Kidney capillary endothelial cell (primary cell): ENCODE measurements at regions not wholly inside any gene's neighbourhood (a gene's known extent, or its start where the extent isn't known, plus 50 kb on each side); places are given as distances from the start of the nearest gene placed in this dataset.
"Not testable (repeated sequence)": the region's sequence is repeated elsewhere in the genome, so short reads cannot be mapped to it uniquely, and the experiment has no call there.

Source experiments
- DNase-seq: peaks from one replicate; pipeline ENCODE4 v3.0.0-alpha.2; 2018; ENCODE audit warnings: low spot score

DNA sequence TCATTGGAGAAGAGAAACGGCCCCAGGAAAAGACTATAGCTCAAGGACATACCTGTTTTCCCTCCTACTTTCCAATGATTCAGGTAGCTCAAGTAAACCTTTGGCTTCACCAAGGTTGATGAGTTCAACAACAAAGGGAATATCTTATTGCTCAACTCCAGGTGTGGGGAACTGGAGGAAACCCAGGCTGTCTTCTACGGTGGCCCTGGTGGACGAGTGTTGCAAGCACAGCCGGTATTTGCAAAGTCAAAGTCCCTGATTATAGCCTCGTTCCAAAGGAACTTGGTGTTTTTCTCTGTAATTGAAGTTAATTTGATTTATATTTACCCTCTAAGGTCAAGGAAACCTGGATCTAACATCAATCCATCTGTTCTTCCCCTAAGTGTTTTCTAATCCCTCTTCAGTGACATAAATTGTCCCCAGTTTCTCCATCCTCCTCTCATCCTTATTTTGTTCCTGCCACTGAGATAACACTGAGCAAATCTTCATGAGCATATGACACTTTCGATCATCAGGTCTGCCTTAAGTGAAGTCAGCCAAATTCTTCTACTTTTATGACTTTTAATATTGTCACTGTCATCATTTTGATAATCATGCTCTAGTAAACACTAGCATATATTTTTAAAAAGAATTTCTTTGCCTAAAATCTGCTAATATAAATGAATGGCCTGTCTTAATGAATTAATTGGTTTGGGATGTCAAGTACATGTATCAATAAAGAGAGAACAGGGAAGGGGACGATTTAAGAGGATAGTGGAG lies 174.6 kb upstream of the TBX3 start:
- no peak for DNase-seq

DNA sequence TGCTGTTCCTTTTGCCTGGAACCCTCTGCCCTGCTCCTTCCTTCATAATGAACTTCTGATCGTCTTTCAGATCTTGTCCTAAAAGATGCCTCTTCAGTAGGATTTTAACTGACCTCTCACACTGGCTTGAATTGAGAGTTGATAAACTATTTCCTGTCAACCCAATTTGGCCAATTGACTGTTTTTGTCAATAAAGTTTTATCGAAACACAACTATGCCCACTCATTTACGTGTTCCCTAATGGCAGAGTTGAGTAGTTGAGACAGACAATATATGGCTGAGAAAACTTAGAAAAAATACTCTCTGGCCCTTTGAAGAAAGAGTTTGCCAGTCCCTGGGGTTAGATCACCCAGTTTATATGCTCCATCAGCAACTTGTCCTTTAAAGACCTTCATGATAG lies 171.7 kb upstream of the TBX3 start:
- DNase-seq = no peak

DNA sequence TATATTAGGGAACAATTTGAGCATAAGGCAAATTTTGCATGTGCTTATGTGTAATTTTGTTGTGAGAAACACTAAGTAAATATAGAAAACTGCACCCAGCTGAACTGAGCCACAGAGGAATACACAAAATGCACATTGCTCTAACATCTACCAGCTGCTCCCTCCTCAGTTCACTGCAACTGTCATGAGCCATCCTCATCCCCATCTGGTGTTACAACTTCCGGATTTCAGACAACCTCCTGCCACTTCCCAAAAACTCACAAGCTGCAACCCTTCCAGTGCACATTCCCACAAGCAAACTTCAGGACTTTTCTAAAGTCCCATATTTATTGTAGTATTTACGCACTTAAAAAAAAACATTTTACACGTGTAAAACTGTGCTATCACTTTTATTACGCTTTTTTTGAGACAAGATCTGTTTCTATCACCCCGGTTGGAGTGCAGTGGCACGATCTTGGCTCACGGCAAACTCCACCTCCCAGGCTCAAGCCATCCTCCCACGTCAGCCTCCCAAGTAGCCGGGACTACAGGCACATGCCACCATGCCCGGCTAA lies 169.1 kb upstream of the TBX3 start:
- no peak for DNase-seq

DNA sequence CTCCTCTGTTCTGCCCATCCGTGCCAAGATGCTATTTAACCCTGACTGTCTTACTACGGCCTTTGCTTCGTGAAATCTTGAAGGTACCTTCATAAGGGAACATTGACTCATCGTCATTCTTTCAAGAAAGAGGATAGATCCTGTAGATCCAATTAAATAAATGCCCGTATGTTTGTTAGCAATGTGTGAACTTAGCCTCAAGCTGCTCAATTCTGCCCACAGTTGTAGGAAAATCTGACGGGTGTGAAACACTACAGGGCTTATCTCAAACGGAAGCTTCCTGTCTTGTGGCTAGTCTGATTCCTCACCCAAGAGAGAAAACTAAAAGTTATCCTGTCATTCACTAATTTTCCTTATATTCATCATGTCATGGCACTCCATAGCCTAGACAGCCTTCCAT lies 168.0 kb upstream of the TBX3 start:
- no peak for DNase-seq

DNA sequence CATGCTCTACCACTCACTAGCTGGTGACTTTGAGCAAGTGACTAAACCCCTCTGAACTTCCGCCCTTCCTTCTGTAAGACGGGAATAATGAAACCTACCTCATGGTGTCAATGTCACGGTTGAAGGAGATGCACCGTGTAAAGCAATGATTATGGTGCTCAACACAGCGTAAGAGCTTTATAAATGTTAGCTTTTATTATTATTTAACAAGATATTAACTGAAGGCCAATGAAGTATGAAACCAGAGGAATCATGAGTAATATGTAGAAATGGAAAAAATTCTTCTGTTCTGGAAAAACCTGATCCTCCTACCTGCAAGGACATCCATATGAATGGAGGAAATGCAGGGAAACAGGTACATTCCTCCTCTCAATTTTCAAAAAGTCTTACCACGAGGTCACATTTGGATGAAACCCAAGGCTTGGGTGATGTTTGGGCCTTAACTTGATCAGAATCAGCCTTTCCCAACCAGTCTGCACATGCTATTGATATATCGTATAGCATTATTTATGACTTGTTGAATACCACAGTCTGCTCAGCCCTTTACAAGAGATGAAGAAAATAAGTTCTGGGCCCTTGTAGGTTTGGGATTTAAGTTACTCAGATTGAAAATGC lies 166.8 kb upstream of the TBX3 start:
- DNase-seq = no peak

DNA sequence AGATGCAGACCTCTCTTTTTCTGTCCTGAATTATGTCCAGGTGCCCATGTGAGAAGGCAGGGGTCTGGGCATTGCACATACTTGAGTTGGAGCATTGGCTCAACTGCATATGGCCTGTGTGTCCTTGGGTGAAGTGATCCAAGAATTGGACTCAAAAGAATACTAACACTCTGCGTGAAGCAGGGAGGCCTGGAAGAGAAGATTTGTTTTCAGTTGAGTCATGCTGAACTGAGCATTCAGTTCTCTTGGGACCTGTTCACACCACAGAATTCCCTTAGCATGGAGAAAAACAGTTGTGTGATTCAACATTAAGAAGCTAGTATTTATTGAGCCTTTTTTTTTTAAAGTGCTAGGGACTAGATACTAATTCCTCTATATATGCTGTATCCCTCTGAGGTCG lies 164.7 kb upstream of the TBX3 start:
- no peak for DNase-seq

DNA sequence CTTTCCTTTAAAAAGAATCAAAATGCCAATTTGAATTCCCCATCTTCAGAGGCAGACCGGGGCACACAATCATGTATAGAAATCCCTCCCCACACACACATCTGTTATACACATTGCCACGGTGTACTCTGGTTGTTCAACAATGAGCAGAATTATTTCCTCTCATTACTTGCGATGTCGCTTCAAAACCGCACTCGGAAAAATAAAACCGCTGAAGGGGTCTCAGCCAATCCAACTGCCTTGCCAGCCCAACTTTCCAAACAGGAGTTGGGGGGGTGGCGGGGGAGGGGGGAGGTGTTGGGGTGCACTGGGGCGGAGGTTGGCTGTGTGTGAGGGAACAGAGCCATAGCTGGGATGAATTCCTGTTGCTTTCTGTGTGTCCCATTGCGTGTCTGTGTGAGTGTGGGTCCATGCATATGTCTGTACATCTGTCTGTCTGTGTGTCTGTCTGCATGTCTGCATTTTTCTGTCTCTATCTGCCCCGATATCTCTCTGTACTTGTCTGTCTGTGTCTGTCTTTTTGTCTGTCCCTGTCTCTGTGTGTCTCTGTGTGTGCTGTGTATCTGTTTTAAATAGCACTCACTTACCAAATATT lies 163.6 kb upstream of the TBX3 start:
- DNase-seq = no peak

DNA sequence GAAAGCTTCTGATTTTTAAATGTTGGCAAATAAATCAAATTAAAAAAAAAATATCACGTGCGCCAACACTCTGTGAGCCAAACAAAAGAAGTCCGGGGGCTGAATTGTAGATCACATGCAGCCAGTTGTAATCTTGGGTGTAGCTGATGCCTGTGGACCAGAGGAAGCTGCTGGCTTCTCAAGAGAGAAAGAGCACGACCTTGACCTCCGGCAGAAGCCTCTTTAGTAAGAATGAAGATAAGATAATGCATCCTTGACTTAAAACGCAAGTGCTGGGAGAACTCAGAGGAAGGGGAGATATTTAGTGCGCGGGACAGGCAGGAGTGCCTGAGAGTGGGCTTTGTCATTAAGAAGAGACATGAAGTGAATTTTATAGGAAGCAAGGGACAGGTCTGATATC lies 162.8 kb upstream of the TBX3 start:
- no peak for DNase-seq

DNA sequence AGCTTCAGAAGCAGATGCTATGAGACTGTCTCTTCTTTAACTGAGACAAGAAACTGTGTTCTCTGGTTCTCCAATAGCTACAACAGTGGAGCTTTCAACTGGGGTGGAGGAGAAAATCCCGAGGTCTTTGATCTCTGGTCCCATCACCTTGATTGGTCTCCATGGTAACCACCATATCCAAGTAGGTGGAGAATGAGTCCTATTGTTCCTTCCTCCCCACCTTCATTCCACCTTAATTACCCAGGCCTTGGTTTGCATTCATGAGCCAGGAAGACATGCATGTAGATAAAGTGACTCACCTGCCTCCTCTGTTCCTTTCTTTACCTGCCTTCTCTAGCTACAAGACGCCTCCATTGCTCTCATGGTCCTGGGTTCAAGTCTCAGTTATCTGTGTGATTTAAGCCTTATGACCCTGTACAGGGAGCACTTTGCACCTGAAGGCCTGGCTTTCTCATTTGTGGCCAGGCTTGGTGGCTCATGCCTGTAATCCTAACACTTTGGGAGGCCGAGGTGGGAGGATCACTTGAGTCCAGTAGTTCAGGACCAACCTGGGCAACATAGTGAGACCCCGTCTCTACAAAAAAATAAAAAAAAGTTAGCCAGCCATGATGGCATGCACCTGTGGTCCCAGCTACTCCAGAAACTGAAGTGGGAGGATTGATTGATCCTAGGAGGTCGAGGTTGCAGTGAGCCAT lies 157.7 kb upstream of the TBX3 start:
- no peak for DNase-seq

DNA sequence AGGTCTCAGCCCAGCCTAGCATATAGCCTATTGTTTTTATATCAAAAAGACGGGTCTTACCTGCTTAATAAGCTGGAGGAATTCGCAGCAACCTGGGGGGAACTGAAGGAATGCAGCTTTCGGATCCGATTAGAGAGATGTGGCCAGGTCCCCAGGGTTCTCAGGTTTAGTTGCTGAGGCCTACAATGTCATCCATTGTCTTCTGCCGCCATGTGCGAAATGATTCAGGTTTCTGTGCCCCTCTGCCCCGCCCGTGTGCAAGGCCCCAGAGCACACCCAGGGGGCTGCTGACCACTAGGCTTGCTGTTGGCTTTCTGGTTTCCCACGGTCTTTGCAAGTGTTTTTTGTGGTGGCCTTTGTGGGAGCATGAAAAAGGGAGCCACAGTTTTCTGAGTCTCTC lies 154.5 kb upstream of the TBX3 start:
- DNase-seq = no peak

DNA sequence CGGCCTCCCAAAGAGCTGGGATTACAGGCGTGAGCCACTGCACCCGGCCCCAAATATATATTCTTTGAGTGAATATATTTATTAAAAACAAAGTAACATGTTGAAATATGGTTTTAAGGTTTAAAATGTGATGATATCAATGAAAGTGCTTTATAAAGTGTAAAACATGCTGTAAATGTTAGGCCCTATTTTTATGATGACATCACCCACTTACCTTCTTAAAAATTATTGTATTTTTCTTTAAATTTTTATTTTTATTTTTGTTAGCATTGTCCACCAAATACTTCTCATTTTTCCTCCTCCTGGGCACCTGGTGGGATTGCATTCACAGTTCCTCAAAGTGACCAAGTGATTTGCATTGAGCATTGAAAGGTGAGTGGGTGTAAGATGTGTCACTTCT lies 152.6 kb upstream of the TBX3 start:
- DNase-seq = no peak

DNA sequence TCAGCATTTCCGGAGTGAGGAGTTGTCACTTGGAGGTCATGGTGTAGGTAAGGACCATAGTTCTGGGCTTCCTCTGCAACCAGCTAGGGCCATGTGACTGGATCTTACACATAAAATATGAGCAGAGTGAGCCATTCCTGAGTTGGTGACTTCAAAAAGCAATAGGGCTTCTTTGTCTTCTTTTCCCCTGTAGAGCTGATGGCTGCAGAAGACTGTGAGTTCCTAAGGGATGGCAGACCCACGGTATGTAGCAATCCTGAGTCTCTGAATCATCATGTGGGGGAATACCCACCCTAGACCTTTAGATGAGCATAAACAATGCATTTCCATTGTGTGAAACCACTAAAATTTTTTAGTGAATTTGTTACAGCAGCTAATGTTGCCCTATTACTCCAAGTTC lies 151.1 kb upstream of the TBX3 start:
- no peak for DNase-seq

DNA sequence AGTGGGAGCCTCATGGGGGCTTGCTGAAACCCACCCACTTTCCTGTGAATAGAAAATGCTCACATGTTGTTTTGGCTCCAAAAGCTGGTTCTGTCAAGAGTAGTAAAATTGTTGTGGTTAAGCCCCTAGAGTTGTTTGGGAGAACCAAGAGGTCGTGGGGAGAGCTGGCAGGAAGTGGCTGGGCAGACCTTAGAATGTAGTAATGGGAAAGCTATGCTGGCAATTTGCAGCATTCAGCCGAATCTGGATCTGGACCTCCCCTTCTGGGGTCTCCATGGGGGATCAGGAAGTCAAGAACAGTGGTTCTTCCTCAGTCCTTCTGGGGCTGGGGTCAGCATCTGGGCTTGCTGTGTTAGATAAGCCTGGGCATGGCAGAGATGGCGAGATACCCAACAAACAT lies 150.6 kb upstream of the TBX3 start:
- DNase-seq = no peak

DNA sequence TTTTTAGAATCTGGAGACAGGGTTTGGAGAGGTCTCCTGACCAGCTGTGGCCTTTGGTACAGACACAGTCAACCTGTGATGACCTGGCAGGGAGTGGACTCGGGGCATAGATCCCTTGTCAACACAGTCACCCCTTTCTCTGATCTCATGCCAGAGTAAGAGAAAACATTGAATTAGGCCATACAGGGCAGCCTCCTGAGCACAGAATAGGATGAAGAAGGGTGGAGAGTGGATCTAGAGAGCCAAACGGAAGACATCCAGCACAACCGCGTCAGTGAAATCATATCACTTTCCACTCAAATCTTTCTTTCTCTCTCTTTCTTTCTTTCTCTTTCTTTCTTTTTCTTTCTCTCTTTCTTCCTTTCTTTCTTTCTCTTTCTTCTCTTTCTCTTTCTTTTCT lies 145.9 kb upstream of the TBX3 start:
- no peak for DNase-seq

DNA sequence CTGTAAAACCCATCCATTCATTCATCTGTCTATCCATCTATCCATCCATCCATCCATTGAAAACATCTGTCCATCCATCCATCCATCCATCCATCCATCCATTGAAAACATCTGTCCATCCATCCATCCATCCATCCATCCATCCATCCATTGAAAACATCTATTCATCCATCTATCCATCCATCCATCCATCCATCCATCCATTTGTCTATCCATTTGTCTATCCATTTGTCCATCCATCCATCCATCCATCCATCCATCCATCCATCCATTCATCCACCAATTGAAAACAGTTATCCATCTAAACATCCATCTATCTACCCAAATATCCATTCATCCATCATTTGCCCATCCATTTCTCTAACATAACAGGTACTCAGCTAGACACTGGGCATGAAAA lies 145.3 kb upstream of the TBX3 start:
- DNase-seq = not testable (repeated sequence)

DNA sequence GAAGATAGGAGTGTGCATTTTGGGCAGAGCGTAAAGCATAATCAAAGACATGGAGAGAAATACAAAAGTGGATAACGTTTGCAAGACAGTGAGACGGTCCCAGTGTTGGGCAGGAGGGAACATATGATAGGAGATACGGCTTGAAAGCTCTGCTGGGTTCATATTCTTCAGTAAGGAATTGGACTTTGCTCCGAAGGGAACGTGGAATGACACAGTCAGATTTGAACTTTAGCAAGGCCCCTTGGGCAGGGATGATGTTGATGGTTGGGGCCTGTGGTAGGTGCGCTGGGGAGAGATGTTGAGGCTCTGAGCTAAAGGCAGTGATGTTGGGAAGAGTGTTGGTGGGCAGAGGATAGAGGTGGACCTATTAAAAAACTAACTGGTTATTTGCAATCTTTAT lies 143.5 kb upstream of the TBX3 start:
- no peak for DNase-seq

DNA sequence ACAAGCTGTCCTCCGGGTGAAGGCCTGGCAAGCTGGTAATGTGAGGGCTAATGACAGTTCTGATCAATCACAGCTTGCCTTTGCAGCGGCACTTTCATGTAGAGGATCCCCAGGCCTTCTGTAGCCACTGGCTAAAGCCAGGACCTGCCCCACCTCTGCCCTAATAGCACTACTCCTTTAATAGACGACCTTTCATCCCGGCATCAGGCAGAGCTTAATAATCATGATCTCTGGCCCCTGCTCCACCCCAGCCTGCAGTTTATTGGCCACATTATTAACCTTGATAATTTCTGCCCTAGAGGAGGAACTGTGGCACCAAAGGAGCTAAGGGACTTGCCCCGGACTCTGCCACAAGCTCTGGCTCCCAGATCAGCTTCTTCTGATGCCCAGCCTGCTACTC lies 142.3 kb upstream of the TBX3 start:
- DNase-seq = no peak

DNA sequence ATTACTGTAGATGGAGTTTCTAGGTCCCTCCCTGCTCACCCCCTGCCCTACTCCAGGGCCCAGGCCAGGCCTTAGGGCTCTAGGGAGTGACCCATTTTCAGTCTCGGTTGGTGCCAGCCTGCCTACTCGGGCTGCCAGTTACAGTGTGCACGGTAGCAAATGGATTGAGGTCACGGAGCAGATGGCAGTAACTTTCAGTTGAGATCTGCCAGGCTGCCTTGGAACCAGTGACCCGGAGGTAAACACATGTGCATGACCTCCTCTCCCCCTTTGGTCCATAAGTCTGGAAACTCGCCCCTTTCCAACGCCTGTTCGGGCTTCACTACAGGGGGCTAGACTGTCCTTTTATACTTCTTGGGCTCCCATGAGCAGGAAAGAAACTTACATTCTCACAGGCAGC lies 139.7 kb upstream of the TBX3 start:
- no peak for DNase-seq

DNA sequence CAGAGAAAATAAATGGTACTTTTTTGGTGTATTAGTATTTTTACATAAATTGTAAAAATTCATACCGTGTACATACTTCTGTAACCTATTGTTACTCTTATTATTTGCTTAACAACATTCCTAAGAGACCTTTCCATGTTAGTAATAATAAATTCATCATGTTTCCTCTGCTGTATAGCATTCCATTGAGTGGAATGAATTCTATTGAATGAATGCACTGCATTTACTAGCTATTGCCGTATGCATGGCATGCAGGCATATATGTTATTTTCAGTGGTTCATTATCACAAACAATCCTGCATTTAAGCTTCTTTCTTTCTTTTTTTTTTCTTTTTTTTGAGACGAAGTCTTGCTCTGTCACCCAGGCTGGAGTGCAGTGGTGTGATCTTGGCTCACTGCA lies 137.6 kb upstream of the TBX3 start:
- DNase-seq = no peak

DNA sequence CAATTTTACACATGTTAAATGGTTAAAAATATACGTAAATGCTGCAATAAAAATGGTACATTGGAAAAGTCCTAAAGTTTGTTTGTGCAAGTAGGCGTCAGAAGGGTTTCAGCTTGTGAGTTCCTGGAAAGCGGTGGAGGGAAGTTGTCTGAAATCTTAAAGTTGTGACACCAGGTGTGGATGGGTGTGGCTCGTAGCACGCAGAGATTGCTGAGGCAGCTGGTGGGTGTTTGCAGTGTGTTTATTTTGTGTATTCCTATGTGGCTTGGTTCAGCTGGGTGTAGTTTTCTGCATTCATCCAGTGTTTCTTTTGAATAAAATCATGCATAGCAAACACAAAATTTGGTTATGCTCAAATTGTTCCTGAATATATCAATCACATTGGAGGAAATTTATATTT lies 136.8 kb upstream of the TBX3 start:
- no peak for DNase-seq

DNA sequence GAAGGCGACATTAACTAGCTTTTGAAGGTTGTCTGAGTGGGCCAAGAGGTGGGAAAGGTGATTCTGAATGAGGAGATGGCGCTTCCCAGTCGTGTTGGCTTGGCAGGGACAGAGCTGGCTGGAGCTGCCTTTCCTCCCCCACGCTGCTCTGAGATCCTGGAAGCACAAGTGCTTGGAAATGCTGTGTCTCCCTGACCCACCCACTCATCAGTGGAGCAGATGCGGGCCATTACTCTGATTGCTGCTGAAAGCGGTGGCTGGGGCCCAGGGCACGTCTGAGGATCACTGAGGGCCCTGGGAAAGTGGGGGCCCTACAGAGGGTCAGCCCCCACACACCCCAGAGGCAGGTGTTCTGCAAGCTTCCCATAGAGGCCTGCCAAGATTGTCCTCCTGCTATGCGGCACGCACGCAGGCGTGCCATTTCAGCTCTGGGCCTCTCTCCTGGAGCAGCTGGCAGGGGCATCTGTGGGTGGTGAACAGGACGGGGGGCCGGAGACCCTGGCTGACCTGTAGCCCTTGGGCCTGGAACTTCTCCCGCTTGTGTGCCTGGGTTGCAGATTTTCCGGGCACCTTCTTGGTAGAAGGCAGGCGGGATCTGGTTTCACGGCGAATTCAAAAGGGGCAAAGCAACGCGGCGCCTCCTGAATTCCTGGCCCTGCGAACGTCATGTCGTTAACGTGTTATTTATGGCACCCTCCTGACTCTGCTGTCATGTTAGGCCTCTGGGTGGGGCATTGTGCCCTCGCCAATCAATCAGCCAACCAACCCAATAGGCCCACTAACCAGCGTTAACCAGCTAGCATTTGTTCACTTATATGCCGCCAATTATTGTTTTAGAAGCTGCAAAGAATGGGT lies 133.8 kb upstream of the TBX3 start:
- DNase-seq = no peak
